HG02610 (cell line): ENCODE measurements at regions not wholly inside any gene's neighbourhood (a gene's known extent, or its start where the extent isn't known, plus 50 kb on each side); places are given as distances from the start of the nearest gene placed in this dataset.

Experiments
- ATAC-seq: cut with Tn5 transposase; IDR thresholded peaks from one replicate; pipeline ENCODE4 v1.9.1; 2021; ENCODE audit warnings: mild to moderate bottlenecking, moderate library complexity; ENCODE audit not compliant: unreplicated experiment

- ATAC-seq, result no peak
Observed at GRCh38 chr1:232484856-232485255, 145.1 kb downstream of the SIPA1L2 start.

DNA sequence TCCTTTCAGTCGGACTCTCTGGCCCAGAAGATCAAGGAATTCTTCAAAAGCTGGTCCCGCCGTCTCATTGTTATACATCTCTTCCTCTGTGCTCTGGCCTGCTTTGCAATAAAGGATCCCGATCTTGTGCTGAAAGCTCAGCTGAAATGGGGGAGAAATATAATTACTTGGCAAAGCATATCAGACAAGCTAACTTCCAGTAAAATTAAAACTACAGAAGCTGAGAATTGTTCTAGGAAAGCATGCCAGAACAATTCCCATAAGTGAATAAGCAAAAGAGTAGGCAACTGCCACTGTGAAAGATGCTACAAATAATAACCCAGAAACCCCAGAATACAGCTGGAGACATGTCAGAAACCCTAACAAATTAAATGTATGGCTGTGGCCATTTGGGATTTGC, 146.1 kb downstream of the SIPA1L2 start:
- no peak for ATAC-seq

DNA sequence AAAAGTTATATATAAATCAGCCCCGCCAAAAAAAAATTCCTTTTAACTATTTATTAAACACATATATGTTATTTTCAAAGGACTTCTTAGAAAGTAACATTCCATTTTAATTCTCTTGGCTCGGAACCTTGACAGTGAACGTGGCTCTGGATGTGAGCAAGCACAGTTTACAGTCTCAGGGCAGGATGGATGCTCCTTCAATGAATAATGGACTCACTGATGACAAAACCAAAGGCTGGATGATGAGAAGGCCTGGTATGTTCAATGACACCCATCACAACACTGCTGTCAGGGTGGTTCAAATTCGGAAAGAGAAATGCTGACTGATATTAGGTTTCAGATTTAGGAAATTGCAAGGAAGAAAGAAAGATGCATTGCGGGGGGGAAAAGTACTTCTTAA, 148.8 kb downstream of the SIPA1L2 start:
- no peak for ATAC-seq

- no peak for ATAC-seq
Observed at GRCh38 chr1:232477728-232478127, 152.2 kb downstream of the SIPA1L2 start.

DNA sequence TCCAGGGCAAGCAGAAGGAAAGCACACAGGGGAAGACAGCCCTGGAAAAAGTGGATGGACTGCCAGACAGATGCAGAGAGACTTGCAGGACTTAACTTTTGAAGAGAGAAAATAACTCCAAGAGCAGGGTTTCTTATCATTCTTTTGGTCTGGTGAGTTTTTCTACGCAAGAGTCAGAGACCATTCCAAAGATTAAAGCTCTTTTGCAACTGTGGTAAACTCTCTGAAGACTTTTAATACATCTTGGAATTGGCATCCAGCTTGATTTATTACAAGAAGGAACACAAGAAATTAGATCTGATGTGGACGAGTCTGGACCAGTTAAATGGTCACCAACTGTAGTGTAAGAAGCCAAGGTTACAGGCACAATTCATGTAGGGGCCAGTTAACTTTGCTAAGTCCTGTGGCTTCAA, 153.4 kb downstream of the SIPA1L2 start:
- ATAC-seq, result no peak

- no peak for ATAC-seq
Observed at GRCh38 chr1:232474826-232475225, 155.1 kb downstream of the SIPA1L2 start.

GRCh38 chr1:232473900-232474299, 156.0 kb downstream of the SIPA1L2 start:
- no peak for ATAC-seq

DNA sequence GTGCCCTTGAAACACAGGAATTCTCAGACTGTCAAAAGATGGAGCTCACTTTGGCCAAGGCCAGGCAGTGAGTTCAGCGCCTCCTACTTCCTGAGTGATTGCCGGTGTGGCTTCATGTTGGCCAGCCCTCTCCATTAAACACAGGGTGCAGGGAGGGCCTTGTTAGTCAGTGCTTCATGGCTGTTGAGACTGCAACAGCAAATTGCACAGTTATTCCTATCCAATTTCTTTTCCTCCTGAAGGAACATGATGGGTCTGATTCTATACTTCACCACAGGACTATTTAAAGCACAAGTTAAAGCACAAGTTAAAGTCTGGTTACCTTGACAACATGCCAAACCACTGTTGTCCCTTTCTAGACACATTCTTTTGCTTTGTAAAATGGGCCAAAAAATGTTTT, 156.6 kb downstream of the SIPA1L2 start:
- no peak for ATAC-seq

DNA sequence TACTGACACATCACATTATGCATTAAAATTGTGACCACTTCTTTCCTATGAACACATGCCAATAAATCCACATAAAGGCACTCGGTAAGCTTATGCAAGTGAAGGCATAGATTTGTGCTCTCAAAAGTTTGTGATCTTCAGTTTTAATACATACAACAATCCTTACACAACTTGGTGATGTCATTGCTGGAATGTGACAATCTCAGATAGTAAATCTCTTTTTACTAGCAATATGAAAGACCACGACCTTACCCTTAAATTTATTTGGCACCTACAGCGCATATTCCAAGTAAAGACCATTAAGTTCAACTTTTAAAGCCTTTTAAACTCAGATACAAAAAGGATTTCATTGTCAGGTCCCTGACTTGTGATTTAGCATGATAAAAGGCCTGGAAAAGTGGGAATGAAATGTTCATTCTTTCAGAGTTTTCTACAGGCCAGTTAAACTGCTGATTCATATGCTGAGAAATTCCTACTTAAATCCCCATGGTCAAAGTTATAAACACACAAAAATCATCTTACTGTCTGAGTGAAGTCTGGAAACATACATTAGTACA, 157.4 kb downstream of the SIPA1L2 start:
- ATAC-seq, result no peak

GRCh38 chr1:232471250-232471649, 158.7 kb downstream of the SIPA1L2 start:
- no peak for ATAC-seq

DNA sequence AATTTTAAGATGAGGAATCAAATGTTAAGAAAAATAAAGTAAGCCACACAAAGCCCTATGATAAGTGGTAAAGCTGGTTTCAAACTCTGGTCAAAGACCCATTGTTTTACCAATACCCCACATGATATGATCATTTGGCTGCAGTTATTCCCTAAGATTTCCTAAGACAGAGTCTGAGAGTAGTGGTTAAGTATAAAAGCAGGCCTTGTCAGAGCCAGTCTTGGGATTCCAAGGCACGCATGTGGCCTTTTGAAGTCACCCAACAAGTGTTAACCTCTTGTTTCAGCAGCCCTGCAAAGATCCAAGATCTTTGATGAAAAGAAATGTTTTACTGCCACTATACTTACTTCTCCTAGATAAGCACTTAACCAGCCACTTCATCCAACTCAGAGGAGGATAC, 159.2 kb downstream of the SIPA1L2 start:
- ATAC-seq, result no peak

DNA sequence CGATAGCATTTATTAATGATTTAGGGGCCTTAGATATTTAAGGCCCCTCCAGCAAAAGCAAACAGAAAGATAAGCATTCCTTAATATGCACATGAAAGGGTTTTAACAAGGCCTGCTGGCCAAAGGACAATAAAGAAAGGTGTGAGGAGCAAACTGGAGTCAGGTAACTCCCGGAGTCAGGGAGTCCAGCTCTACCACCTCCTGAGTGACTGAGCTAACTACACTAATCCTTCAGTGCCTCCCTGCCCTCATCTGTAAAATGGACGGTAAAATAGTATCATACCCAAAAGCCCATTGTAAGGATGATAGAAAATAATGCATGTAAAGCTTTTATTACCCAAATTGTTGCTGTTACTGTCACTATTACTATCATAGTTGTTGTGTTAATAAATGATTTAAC, 161.7 kb downstream of the SIPA1L2 start:
- no peak for ATAC-seq

DNA sequence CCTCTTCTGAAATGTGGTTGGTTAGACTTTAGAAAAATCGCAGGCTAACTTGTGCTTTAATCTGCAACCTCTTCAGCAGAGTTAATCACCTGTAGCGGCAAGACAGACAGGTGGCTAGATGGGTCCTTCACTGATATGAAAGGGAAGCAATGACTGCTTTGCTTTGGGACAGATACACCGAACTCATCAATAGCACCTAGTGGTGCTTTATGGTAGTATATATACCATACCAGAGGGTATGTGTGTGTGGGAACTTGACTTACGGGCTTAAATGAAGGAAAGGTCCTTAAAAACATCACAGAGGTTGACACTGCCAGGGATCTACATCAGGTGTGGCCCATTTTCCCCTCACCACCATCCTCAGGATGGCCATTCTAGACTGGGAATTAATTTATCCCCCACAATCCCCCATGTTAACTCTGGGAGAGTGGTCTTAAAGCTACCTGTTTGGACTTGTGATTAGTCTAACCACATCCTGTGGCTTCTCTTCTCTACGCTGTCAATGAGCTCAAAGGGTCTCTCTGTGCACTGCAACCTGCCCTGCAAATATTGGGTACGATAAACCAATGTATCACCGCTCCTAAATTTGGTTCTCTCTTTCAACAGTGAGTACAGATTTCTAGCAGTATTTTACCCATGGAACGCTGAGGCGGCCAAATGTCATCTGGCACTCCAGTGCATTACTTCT, 162.7 kb downstream of the SIPA1L2 start:
- ATAC-seq, result no peak

DNA sequence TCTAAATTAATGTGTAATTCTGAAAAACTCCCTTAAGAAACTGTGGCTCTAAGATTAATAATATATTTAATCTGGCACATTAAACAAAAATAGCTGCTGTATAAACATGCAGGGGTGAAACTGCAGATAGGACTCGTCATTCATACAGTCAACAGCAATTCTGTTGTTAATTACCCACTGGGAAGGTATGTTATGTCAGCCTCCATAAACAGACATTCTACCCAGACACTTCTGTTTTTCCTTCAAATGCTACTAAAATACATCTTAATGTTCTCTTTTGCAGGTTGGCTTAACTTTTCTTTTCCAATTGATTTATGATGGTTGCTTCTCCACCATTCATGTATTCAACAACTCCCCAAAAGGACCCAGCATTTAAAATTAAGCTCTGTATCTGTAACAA, 165.6 kb downstream of the SIPA1L2 start:
- no peak for ATAC-seq

GRCh38 chr1:232463225-232463624, 166.7 kb downstream of the SIPA1L2 start:
- no peak for ATAC-seq

- no peak for ATAC-seq
Observed at GRCh38 chr1:232462213-232462612, 167.7 kb downstream of the SIPA1L2 start.

GRCh38 chr1:232459826-232460225, 170.1 kb downstream of the SIPA1L2 start:
- no peak for ATAC-seq

DNA sequence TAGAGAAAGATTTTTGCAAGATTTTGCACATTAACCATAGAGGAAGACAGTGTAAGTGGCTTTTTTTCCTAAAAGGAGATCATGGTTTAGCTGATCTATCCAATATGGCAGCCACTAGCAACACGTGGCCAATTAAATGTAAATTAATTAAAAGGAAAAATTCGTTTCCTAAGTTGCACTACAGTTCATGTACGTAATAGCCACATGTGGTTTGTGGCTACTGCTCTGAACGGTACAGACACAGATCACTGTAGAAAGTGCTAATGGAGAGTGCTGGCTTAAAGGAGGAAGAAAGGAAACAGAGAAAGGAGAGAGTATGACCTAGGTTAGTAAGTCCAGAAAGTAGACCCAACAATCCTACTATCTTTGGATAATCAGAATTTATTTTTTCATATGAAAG, 170.8 kb downstream of the SIPA1L2 start:
- ATAC-seq, result no peak

- peak; percentile 92 for ATAC-seq
Observed at GRCh38 chr1:232457595-232457994, 172.3 kb downstream of the SIPA1L2 start.

- no peak for ATAC-seq
Observed at GRCh38 chr1:232456714-232457113, 173.2 kb downstream of the SIPA1L2 start.

DNA sequence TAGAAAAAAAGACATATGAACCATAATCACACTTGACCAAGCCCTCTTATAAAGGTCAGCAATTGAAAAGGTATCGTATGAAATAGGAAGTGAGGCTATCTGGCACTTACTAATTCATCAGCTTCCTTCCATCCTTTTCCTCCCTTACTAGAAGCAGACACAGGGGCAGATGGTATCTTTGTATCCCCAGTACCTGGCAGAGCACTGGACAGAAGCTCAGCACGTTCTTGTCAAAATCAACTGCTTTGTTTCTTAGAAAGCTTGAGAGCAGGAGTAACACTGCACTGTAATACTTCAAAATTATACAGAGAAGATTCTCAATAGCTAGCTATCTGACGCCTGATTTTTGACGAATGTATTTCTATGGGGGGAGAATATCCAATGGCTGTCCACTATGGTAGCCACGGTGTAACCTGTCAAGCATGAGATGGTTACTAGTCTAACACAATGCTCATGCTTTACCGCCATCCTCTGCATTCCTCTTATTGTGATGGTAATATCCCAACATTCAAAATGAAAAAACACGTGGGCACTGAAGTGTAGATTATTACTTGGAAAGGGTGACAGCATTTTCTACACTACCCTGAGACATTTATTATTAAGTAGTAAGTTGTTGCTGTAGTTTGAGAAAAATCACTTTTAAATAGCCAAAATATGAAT, 175.6 kb downstream of the SIPA1L2 start:
- ATAC-seq, result no peak

DNA sequence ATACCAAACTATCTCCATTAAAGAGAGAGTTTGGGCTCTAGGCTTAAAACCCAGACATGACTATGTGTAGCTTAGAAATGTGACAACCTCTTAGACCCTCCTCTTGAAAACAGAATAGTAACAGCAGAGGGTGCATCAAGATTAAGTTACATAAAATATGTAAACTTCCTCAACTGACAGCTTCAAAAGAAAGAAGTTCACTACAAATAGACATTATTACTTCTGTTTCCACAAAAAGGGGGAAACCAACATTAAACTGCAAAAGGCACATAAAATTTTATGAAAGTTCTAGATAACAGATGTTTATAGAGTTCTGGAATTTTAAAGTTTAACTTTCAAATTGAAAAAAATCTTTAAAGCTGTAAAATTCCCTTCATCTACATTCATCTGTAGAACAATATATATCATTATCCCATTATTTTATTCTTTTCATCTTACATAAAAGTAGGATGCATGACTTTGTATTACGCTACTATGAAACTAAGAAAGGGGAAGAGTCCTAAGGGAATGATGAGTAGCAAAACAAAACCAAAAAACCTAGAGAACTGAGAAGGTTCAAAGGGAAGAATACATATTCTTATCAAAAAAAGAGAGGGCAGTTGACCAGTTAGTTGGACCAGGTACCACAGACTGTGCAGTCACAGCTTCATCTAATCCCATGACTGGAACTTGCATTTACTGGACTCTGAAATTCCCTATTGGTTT, 177.0 kb downstream of the SIPA1L2 start:
- ATAC-seq, result no peak
